ENCODE measurements at regions not wholly inside any gene's neighbourhood (a gene's known extent, or its start where the extent isn't known, plus 50 kb on each side); places are given as distances from the start of the nearest gene placed in this dataset.

- Histone ChIP-seq H3K9me3 (no peaks in the 10 kb centered on the region), H3K27me3 (no peaks in the 10 kb centered on the region), H3K4me3 (no peak overlapping the region), H3K4me1 (no peaks in the 10 kb centered on the region), H3K27ac (no peak overlapping the region), H3K36me3 (ENCODE audit: low read depth, missing control alignments) (no peaks in the 10 kb centered on the region)
- 68 to 80% methylated on average over 3 of the region's 3 CpGs for WGBS, 2 donors
- DNase-seq, result no peak
- TF ChIP-seq, protein P1, sequence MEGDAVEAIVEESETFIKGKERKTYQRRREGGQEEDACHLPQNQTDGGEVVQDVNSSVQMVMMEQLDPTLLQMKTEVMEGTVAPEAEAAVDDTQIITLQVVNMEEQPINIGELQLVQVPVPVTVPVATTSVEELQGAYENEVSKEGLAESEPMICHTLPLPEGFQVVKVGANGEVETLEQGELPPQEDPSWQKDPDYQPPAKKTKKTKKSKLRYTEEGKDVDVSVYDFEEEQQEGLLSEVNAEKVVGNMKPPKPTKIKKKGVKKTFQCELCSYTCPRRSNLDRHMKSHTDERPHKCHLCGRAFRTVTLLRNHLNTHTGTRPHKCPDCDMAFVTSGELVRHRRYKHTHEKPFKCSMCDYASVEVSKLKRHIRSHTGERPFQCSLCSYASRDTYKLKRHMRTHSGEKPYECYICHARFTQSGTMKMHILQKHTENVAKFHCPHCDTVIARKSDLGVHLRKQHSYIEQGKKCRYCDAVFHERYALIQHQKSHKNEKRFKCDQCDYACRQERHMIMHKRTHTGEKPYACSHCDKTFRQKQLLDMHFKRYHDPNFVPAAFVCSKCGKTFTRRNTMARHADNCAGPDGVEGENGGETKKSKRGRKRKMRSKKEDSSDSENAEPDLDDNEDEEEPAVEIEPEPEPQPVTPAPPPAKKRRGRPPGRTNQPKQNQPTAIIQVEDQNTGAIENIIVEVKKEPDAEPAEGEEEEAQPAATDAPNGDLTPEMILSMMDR (IDR thresholded peaks at IDR 0.05), result no peak
- no peak for TF ChIP-seq POLR2A (IDR thresholded peaks at IDR 0.05)
- intact Hi-C loops (cut with DNase I; ENCODE audit: low total_unique reads), result no loop called here
These were observed 279.3 kb upstream of the TARS1 start for GRCh38 chr5:33161421-33161820.

GRCh38 chr5:33162057-33162456 lies 278.7 kb upstream of the TARS1 start:
- H3K27ac ChIP-seq, result no peak overlapping the region
- no peaks in the 10 kb centered on the region for H3K36me3 ChIP-seq (ENCODE audit: low read depth, missing control alignments)
- intact Hi-C loops (cut with DNase I; ENCODE audit: low total_unique reads), result no loop called here
- no peak overlapping the region for H3K4me3 ChIP-seq
- no peaks in the 10 kb centered on the region for H3K4me1 ChIP-seq
- DNase-seq, result no peak
- H3K9me3 ChIP-seq, result no peaks in the 10 kb centered on the region
- WGBS, 2 donors, result 74% methylated on average over 18 of the region's 18 CpGs
- no peaks in the 10 kb centered on the region for H3K27me3 ChIP-seq
- TF ChIP-seq, protein P1 (IDR thresholded peaks at IDR 0.05), result no peak
- TF ChIP-seq POLR2A (IDR thresholded peaks at IDR 0.05), result no peak

DNA sequence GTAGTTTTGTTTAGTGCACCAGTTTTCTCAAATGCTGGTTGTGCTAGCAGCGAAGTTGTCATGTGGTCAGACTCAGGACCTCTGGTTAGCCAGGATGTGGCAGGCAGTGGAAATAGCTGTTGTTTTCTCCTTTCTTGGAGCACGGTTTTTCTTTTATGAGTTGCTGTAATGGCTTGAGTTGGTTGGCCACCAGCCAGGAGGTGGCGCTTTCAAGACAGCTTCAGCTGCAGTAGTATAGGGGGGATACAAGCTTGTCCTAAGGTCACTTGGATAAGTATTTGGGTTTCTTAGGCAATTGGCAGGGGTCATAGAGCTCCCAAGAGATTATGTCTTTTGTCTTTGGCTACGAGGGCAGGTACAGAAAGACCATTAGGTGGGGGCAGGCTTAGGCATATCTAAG lies 274.2 kb upstream of the TARS1 start:
- Histone ChIP-seq H3K9me3 (no peaks in the 10 kb centered on the region), H3K36me3 (ENCODE audit: low read depth, missing control alignments) (no peaks in the 10 kb centered on the region), H3K27me3 (no peaks in the 10 kb centered on the region), H3K4me1 (no peaks in the 10 kb centered on the region), H3K4me3 (no peak overlapping the region), H3K27ac (no peak overlapping the region)
- intact Hi-C loops (cut with DNase I; ENCODE audit: low total_unique reads), result no loop called here
- no peak for DNase-seq
- 79 to 80% methylated on average over 4 of the region's 4 CpGs for WGBS, 2 donors
- no peak for TF ChIP-seq POLR2A (IDR thresholded peaks at IDR 0.05)
- TF ChIP-seq, protein P1 (IDR thresholded peaks at IDR 0.05), result no peak

- Histone ChIP-seq H3K4me1 (no peaks in the 10 kb centered on the region), H3K36me3 (ENCODE audit: low read depth, missing control alignments) (no peaks in the 10 kb centered on the region), H3K4me3 (no peak overlapping the region), H3K27me3 (no peaks in the 10 kb centered on the region), H3K27ac (no peak overlapping the region), H3K9me3 (no peaks in the 10 kb centered on the region)
- intact Hi-C loops (cut with DNase I; ENCODE audit: low total_unique reads), result no loop called here
- DNase-seq, result no peak
- no peak for TF ChIP-seq POLR2A (IDR thresholded peaks at IDR 0.05)
- TF ChIP-seq, protein P1 (IDR thresholded peaks at IDR 0.05), result no peak
- WGBS, 2 donors, result 0 to 45% methylated on average over 1 to 2 of the region's 2 CpGs
These were observed 273.8 kb upstream of the TARS1 start for GRCh38 chr5:33166948-33167347.

- Histone ChIP-seq H3K27ac (no peak overlapping the region), H3K9me3 (no peaks in the 10 kb centered on the region), H3K4me1 (no peaks in the 10 kb centered on the region), H3K4me3 (no peak overlapping the region), H3K36me3 (ENCODE audit: low read depth, missing control alignments) (no peaks in the 10 kb centered on the region), H3K27me3 (no peaks in the 10 kb centered on the region)
- no peak for TF ChIP-seq POLR2A (IDR thresholded peaks at IDR 0.05)
- TF ChIP-seq, protein P1 (IDR thresholded peaks at IDR 0.05), result no peak
- WGBS, 2 donors, result 85 to 87% methylated on average over 1 of the region's 1 CpG
- no peak for DNase-seq
- intact Hi-C loops (cut with DNase I; ENCODE audit: low total_unique reads), result no loop called here
These were observed 273.2 kb upstream of the TARS1 start for GRCh38 chr5:33167541-33167940.
